T-helper 2 cell (primary cell): ENCODE measurements at regions not wholly inside any gene's neighbourhood (a gene's known extent, or its start where the extent isn't known, plus 50 kb on each side); places are given as distances from the start of the nearest gene placed in this dataset.

ENCODE experiments used
- DNase-seq, 5 experiments: peaks; one replicate each; pipeline versions ENCODE4 v3.0.0 to v3.0.0-alpha.2; 2012 to 2022

- no peak for DNase-seq
Measured at GRCh38 chr11:19359221-19360000, 118.7 kb upstream of the E2F8 start.

- no peak for DNase-seq
Measured at GRCh38 chr11:19357943-19358342, 117.2 kb upstream of the E2F8 start.

- no peak for DNase-seq
Measured at GRCh38 chr11:19355601-19356000, 114.9 kb upstream of the E2F8 start.

- DNase-seq = no peak
Measured at GRCh38 chr11:19353287-19353850, 112.6 kb upstream of the E2F8 start.

- no peak for DNase-seq
Measured at GRCh38 chr11:19352771-19353160, 112.0 kb upstream of the E2F8 start.

GRCh38 chr11:19352072-19352770, 111.5 kb upstream of the E2F8 start:
- no peak for DNase-seq

- no peak for DNase-seq
Measured at GRCh38 chr11:19351426-19351825, 110.7 kb upstream of the E2F8 start.

- DNase-seq = no peak
Measured at GRCh38 chr11:19350160-19350559, 109.4 kb upstream of the E2F8 start.

GRCh38 chr11:19349340-19350025, 108.7 kb upstream of the E2F8 start:
- no peak for DNase-seq

GRCh38 chr11:19347911-19348310, 107.2 kb upstream of the E2F8 start:
- no peak for DNase-seq

- DNase-seq = no peak
Measured at GRCh38 chr11:19345848-19346681, 105.3 kb upstream of the E2F8 start.

- peak in 1 of 5 experiments; percentile 3 for DNase-seq
Measured at GRCh38 chr11:19345519-19345847, 104.7 kb upstream of the E2F8 start.

GRCh38 chr11:19344661-19345518, 104.1 kb upstream of the E2F8 start:
- peak in 1 of 5 experiments; percentile 5 for DNase-seq

- no peak for DNase-seq
Measured at GRCh38 chr11:19342036-19342435, 101.3 kb upstream of the E2F8 start.

- no peak for DNase-seq
Measured at GRCh38 chr11:19338375-19338774, 97.6 kb upstream of the E2F8 start.

GRCh38 chr11:19337779-19338178, 97.0 kb upstream of the E2F8 start:
- no peak for DNase-seq

GRCh38 chr11:19336331-19336730, 95.6 kb upstream of the E2F8 start:
- DNase-seq = no peak

GRCh38 chr11:19332476-19332875, 91.7 kb upstream of the E2F8 start:
- DNase-seq = no peak

- no peak for DNase-seq
Measured at GRCh38 chr11:19330416-19330815, 89.7 kb upstream of the E2F8 start.

GRCh38 chr11:19329970-19330369, 89.2 kb upstream of the E2F8 start:
- DNase-seq = no peak

- DNase-seq = no peak
Measured at GRCh38 chr11:19328586-19329311, 88.0 kb upstream of the E2F8 start.
